GM12878 (cell line): ENCODE measurements at regions not wholly inside any gene's neighbourhood (a gene's known extent, or its start where the extent isn't known, plus 50 kb on each side); places are given as distances from the start of the nearest gene placed in this dataset.

Experiments
- ATAC-seq: fragments of 200-7000 bp; cut with Tn5 transposase; 3 replicates; pipeline ENCODE4 v1.9.1; 2020; ENCODE audit warnings: mild to moderate bottlenecking, moderate library complexity
- BruUV-seq: library from RNA; stranded (reverse); fragments of 400-500 nt; replicated peaks from 2 replicates; lab custom pipeline; 2021; lab: Mats Ljungman, UMichigan
- CTCF ChIA-PET: fragments of 300-600 bp; sonication (Branson Sonifier 250); formaldehyde crosslinking; extraction: SDS; loops from one replicate; lab custom pipeline; 2021; ENCODE audit warnings: inconsistent platforms; lab: Yijun Ruan, JAX
- POLR2A ChIA-PET: fragments of 350-600 bp; formaldehyde crosslinking; extraction: SDS; loops from one replicate; lab custom pipeline; 2021; ENCODE audit warnings: inconsistent platforms; lab: Charles Lee
- RAD21 ChIA-PET: fragments of 300-600 bp; sonication (Branson Sonifier 250); formaldehyde crosslinking; loops from one replicate; lab custom pipeline; 2023; ENCODE audit warnings: antibody characterized with exemption; ENCODE audit not compliant: unreplicated experiment; lab: Charles Lee
- SMC1A ChIA-PET: fragments of 300-600 bp; sonication (Branson Sonifier 250); formaldehyde crosslinking; loops from one replicate; lab custom pipeline; 2023; ENCODE audit not compliant: unreplicated experiment, uncharacterized antibody; lab: Charles Lee
- DNase-seq: peaks from one replicate; pipeline ENCODE4 v3.0.0-alpha.2; 2011; ENCODE audit warnings: low read depth, low spot score
- FAIRE-seq: peaks from 3 replicates; lab custom pipeline; 2011; peaks lifted over from hg19 to GRCh38; lab: Jason Lieb, UNC
- H2AFZ ChIP-seq: 2 replicates; pipeline ENCODE4 v1.6.0; 2011; ENCODE audit warnings: low read depth, low read length, control low read depth; ENCODE audit not compliant: control insufficient read depth
- H3K27ac ChIP-seq: 2 replicates; pipeline ENCODE4 v1.5.1; 2011; ENCODE audit warnings: control low read depth; ENCODE audit not compliant: control insufficient read depth, insufficient read depth
- H3K27me3 ChIP-seq, 2 experiments: replicated peaks in 1 of 2; 2 replicates each; pipeline versions ENCODE4 v1.6.0 to v1.6.1; 2011; ENCODE audit warnings: low read length in 1 of 2; ENCODE audit not compliant: control insufficient read depth in 2 of 2, insufficient read depth in 2 of 2
- H3K36me3 ChIP-seq, 2 experiments: 2 replicates each; pipeline ENCODE4 v1.5.1; 2011; ENCODE audit warnings: low read length in 1 of 2; ENCODE audit not compliant: control insufficient read depth in 2 of 2, insufficient read depth in 2 of 2
- H3K4me1 ChIP-seq: 2 replicates; pipeline ENCODE4 v1.6.1; 2011; ENCODE audit warnings: mild to moderate bottlenecking, low read length, moderate library complexity, mixed read lengths; ENCODE audit not compliant: control insufficient read depth, insufficient read depth
- H3K4me2 ChIP-seq: 2 replicates; pipeline ENCODE4 v1.6.0; 2011; ENCODE audit warnings: control low read depth; ENCODE audit not compliant: control insufficient read depth, insufficient read depth
- H3K4me3 ChIP-seq: fragments of 200-600 bp; sonication (generic); 2 replicates; pipeline ENCODE4 v1.5.1; 2016
- H3K79me2 ChIP-seq: 2 replicates; pipeline ENCODE4 v1.6.0; 2011; ENCODE audit warnings: low read length; ENCODE audit not compliant: control insufficient read depth, insufficient read depth
- H3K9ac ChIP-seq: 2 replicates; pipeline ENCODE4 v1.8.0; 2011; ENCODE audit warnings: low read length, control low read depth, mixed read lengths; ENCODE audit not compliant: control insufficient read depth, insufficient read depth
- H3K9me3 ChIP-seq: replicated peaks from 3 replicates; pipeline ENCODE4 v1.5.1; 2011; ENCODE audit warnings: mild to moderate bottlenecking, low read length; ENCODE audit not compliant: control insufficient read depth, insufficient read depth
- H4K20me1 ChIP-seq: 2 replicates; pipeline ENCODE4 v1.6.0; 2011; ENCODE audit not compliant: control insufficient read depth, insufficient read depth
- E4F1 ChIP-seq: fragments of 450-650 bp; IDR thresholded peaks from 2 replicates; pipeline ENCODE4 v1.6.1; 2018; ENCODE audit warnings: borderline replicate concordance, mild to moderate bottlenecking; ENCODE audit not compliant: partially characterized antibody
- EED ChIP-seq: sonication (generic); IDR thresholded peaks from 2 replicates; pipeline ENCODE4 v1.6.1; 2016; ENCODE audit warnings: antibody characterized with exemption, low read depth
- ETV6 ChIP-seq, 2 experiments: fragments of 450-650 bp in 1 of 2; IDR thresholded peaks in 1 of 2; conservative IDR thresholded peaks in 1 of 2; 2 replicates each; pipeline ENCODE4 v1.6.1; 2014; ENCODE audit warnings: antibody characterized with exemption in 1 of 2, borderline replicate concordance in 1 of 2, low read depth in 1 of 2, mild to moderate bottlenecking in 1 of 2, moderate library complexity in 1 of 2
- MYB ChIP-seq: fragments of 150-350 bp; IDR thresholded peaks from 2 replicates; pipeline ENCODE4 v1.6.1; 2014; ENCODE audit warnings: mild to moderate bottlenecking, low read depth, low read length, borderline replicate concordance
- PAX5 ChIP-seq: IDR thresholded peaks from 2 replicates; pipeline ENCODE4 v1.6.1; 2011; ENCODE audit warnings: low read depth, low read length, borderline replicate concordance
- WGBS: methylation state at CpG from one replicate; pipeline ENCODE4 v1.1.6; 2016; ENCODE audit warnings: low lambda C conversion rate; ENCODE audit not compliant: insufficient replicate concordance, insufficient coverage; ENCODE audit errors: missing lambda C conversion rate; 5-methylcytosine and 5-hydroxymethylcytosine counted together
- in situ Hi-C: fragments of 300-500 bp; cut with MboI; formaldehyde crosslinking; loops from 9 replicates; pipeline ENCODE4 v1.14.3; 2018; ENCODE audit warnings: mixed read lengths
- intact Hi-C: fragments of 100-400 bp; cut with micrococcal nuclease; formaldehyde crosslinking; loops from one replicate; pipeline ENCODE4 v1.14.2; 2022; ENCODE audit not compliant: unreplicated experiment

GRCh38 chr14:25546826-25547225, 496.9 kb upstream of the STXBP6 start:
- H2AFZ ChIP-seq, result no peak overlapping the region
- in situ Hi-C loops (no loop called here), intact Hi-C loops (no loop called here)
- H3K36me3 ChIP-seq, result no peaks in the 10 kb centered on the region
- H3K27ac ChIP-seq, result no peak overlapping the region
- no peaks in the 10 kb centered on the region for H3K27me3 ChIP-seq
- H3K79me2 ChIP-seq, result no peaks in the 10 kb centered on the region
- TF ChIP-seq PAX5, result no peak
- TF ChIP-seq E4F1, result no peak
- TF ChIP-seq MYB, result no peak
- TF ChIP-seq ETV6 (conservative IDR thresholded peaks at IDR 0.05 in 1 of 2, IDR thresholded peaks at IDR 0.05 in 1 of 2; ENCODE audit: borderline replicate concordance in 1 of 2, low read depth in 1 of 2), result no peak
- no peak for TF ChIP-seq EED
- DNase-seq, result no peak
- 0% methylated on average over 2 of the region's 2 CpGs for whole genome bisulfite sequencing
- no peaks in the 10 kb centered on the region; the same call in 2 of the 3 replicates for H3K9me3 ChIP-seq
- ChIA-PET SMC1A (no interaction called here), CTCF (interaction anchor here (0.8 kb wide), 1 partner anchor 148 kb away, joined by 3 read pairs; no protein-coding TSS in a partner anchor), RAD21 (no interaction called here), POLR2A (no interaction called here)
- no TSS peak for BruUV-seq
- FAIRE-seq, result no peak
- no peak overlapping the region for H3K4me3 ChIP-seq
- no peak overlapping the region for H3K9ac ChIP-seq
- no peaks in the 10 kb centered on the region for H4K20me1 ChIP-seq
- H3K4me1 ChIP-seq, result no peaks in the 10 kb centered on the region
- ATAC-seq, result no peak
- no peak overlapping the region for H3K4me2 ChIP-seq
